PC-3 (cell line): ENCODE measurements at regions not wholly inside any gene's neighbourhood (a gene's known extent, or its start where the extent isn't known, plus 50 kb on each side); places are given as distances from the start of the nearest gene placed in this dataset.

Experiments used
- EZH2 ChIP-seq: fragments of 300-600 bp; sonication (generic); IDR thresholded peaks from one replicate; pipeline ENCODE4 v1.6.1; 2017; ENCODE audit warnings: antibody characterized with exemption, mild to moderate bottlenecking, low read length; ENCODE audit not compliant: unreplicated experiment
- EZH2phosphoT487 ChIP-seq: fragments of 300-600 bp; sonication (generic); IDR thresholded peaks from 2 replicates; pipeline ENCODE4 v1.6.1; 2018; ENCODE audit warnings: mild to moderate bottlenecking, antibody characterized with exemption, low read length, borderline replicate concordance
- TF ChIP-seq, protein P1 (sequence below): fragments of 300-600 bp; sonication (generic); conservative IDR thresholded peaks from 2 replicates; pipeline ENCODE4 v1.5.1; 2017; ENCODE audit warnings: antibody characterized with exemption, low read depth, mild to moderate bottlenecking, low read length

DNA sequence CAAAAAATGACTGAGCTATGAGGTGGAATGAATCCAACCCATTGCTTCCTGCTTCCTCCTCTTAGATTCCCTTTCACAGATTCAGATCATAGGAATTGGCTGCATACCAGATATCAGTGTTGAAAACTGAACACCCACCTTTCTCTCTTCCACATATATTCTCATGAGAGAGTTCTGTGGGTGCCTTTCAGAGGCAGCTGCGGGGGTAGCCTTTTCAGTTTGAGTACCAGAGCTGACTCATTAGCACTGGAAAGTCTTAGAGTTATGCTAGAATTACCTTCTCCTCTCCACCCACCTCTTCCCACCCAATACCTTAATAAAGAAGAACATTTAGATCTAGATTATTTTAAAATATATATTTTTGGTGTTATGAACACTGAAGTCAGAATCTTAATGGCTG, 495.4 kb upstream of the SEL1L start:
- TF ChIP-seq, protein P1, sequence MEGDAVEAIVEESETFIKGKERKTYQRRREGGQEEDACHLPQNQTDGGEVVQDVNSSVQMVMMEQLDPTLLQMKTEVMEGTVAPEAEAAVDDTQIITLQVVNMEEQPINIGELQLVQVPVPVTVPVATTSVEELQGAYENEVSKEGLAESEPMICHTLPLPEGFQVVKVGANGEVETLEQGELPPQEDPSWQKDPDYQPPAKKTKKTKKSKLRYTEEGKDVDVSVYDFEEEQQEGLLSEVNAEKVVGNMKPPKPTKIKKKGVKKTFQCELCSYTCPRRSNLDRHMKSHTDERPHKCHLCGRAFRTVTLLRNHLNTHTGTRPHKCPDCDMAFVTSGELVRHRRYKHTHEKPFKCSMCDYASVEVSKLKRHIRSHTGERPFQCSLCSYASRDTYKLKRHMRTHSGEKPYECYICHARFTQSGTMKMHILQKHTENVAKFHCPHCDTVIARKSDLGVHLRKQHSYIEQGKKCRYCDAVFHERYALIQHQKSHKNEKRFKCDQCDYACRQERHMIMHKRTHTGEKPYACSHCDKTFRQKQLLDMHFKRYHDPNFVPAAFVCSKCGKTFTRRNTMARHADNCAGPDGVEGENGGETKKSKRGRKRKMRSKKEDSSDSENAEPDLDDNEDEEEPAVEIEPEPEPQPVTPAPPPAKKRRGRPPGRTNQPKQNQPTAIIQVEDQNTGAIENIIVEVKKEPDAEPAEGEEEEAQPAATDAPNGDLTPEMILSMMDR: no peak
- TF ChIP-seq EZH2phosphoT487: no peak
- TF ChIP-seq EZH2: no peak
